ENCODE measurements at regions not wholly inside any gene's neighbourhood (a gene's known extent, or its start where the extent isn't known, plus 50 kb on each side); places are given as distances from the start of the nearest gene placed in this dataset.
"Not testable (repeated sequence)": the region's sequence is repeated elsewhere in the genome, so short reads cannot be mapped to it uniquely, and the experiment has no call there.

DNA sequence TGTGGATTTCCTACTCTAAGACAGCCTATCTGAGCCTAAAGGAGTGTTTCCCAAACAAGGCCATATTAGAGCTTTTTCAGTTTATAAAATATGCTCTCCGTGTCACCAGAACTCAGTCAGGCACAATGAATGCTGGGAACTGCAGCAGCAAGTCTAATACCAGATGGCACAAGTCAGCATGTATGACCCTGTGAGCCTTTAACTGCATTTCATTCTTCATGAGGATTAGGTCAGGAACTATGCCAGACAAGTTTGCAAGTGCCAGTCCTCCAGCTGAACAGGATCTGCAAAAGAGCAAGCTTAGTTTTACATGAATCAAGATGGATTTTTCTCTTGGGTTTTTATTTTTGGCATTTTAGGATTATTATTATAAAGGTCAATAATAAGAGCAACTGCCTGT, 66.7 kb upstream of the SAMD5 start:
- Histone ChIP-seq H4K20me1 (ENCODE audit: insufficient read depth, low read depth, low read length) (no peaks in the 10 kb centered on the region), H2AFZ (ENCODE audit: low read length) (no peak overlapping the region), H3K4me2 (ENCODE audit: low read depth, low read length, poor library complexity, severe bottlenecking) (no peak overlapping the region), H3K9ac (ENCODE audit: low read length) (no peak overlapping the region), H3K27me3 (ENCODE audit: low read length) (no peaks in the 10 kb centered on the region), H3K36me3 (ENCODE audit: insufficient read depth, low read length) (no peaks in the 10 kb centered on the region), H3K27ac (ENCODE audit: low read length) (no peak overlapping the region), H3K79me2 (ENCODE audit: low read length) (no peaks in the 10 kb centered on the region), H3K9me3 (ENCODE audit: low read length) (no peaks in the 10 kb centered on the region), H3K4me3 (ENCODE audit: low read length) (no peak overlapping the region), H3K9me2 (replicated peaks; ENCODE audit: insufficient read depth, low read length) (no peaks in the 10 kb centered on the region), H3K4me1 (ENCODE audit: low read length) (no peaks in the 10 kb centered on the region)
- no peak for DNase-seq

DNA sequence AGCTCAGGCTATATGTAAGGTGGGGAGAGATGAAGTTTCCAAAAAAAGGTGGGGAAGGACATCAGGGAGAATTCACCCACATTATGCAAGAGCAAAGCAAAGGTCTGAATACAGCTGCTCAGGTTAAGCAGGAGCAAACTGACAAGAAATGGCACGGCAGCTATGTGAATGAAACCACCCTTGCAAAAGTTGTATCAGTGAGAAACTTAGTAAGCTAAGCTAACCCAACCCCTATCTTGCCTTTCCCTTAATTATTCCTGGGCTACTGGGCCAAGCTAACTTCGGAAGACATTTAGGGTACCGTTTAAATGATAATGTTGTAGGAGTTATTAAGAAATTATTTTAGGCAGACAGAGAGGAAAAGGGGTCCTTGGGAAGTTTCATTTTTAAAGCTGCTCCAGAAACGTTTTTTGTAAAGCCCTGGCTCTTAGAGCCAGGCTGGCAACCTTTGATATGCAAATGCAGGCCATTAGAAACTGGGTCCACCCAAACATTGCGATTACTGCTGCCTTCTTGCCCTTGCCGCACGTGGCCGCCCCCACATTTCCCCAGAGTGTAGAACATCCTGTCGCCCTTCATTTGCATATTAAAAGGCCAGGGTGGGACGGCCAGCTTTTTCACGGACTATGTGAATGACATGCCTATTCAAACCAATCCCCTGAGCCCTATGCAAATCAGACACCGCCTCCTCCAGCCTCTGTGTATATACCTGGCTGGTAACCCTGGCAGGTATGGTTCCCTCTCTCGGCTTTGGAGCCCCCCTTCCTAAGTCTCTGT, 60.5 kb upstream of the SAMD5 start:
- Histone ChIP-seq H3K27ac (ENCODE audit: low read length) (no peak overlapping the region), H3K9me2 (replicated peaks; ENCODE audit: insufficient read depth, low read length) (no peaks in the 10 kb centered on the region), H3K4me3 (ENCODE audit: low read length) (0 out of 2 replicates have a peak overlapping the region, but pooled peaks have one; percentile 0), H4K20me1 (ENCODE audit: insufficient read depth, low read depth, low read length) (no peaks in the 10 kb centered on the region), H3K36me3 (ENCODE audit: insufficient read depth, low read length) (no peaks in the 10 kb centered on the region), H3K79me2 (ENCODE audit: low read length) (no peaks in the 10 kb centered on the region), H3K9ac (ENCODE audit: low read length) (no peak overlapping the region), H3K9me3 (ENCODE audit: low read length) (no peaks in the 10 kb centered on the region), H3K4me1 (ENCODE audit: low read length) (peaks cover 12% of the 10 kb centered on the region), H3K27me3 (ENCODE audit: low read length) (no peaks in the 10 kb centered on the region), H3K4me2 (ENCODE audit: low read depth, low read length, poor library complexity, severe bottlenecking) (peak overlapping the region; percentile 47), H2AFZ (ENCODE audit: low read length) (no peak overlapping the region)
- DNase-seq: peak; percentile 79

DNA sequence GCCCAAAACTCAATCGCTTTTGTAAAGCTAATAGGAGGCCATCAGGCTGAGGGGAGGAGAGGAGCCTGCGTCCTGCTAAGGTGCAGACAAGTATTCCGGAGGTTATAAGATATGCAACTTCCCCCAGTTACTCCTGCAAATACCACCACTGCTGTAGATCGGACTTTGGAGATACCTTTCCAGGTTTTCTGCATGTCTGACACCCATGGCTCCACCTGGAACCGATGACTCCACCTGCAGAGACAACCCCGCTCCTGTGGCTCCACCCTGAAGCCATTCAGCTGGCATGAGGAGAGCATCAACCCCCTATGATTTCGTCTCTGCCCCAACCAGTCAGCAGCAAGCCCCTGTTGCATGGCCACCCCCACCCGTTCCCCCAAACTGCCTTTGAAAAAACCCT, 59.7 kb upstream of the SAMD5 start:
- no peak for DNase-seq
- Histone ChIP-seq H3K9ac (ENCODE audit: low read length) (no peak overlapping the region), H3K9me3 (ENCODE audit: low read length) (no peaks in the 10 kb centered on the region), H2AFZ (ENCODE audit: low read length) (no peak overlapping the region), H3K27ac (ENCODE audit: low read length) (no peak overlapping the region), H4K20me1 (ENCODE audit: insufficient read depth, low read depth, low read length) (no peaks in the 10 kb centered on the region), H3K4me1 (ENCODE audit: low read length) (peaks cover 12% of the 10 kb centered on the region), H3K79me2 (ENCODE audit: low read length) (no peaks in the 10 kb centered on the region), H3K36me3 (ENCODE audit: insufficient read depth, low read length) (no peaks in the 10 kb centered on the region), H3K4me3 (ENCODE audit: low read length) (no peak overlapping the region), H3K9me2 (replicated peaks; ENCODE audit: insufficient read depth, low read length) (no peaks in the 10 kb centered on the region), H3K4me2 (ENCODE audit: low read depth, low read length, poor library complexity, severe bottlenecking) (no peak overlapping the region), H3K27me3 (ENCODE audit: low read length) (no peaks in the 10 kb centered on the region)

DNA sequence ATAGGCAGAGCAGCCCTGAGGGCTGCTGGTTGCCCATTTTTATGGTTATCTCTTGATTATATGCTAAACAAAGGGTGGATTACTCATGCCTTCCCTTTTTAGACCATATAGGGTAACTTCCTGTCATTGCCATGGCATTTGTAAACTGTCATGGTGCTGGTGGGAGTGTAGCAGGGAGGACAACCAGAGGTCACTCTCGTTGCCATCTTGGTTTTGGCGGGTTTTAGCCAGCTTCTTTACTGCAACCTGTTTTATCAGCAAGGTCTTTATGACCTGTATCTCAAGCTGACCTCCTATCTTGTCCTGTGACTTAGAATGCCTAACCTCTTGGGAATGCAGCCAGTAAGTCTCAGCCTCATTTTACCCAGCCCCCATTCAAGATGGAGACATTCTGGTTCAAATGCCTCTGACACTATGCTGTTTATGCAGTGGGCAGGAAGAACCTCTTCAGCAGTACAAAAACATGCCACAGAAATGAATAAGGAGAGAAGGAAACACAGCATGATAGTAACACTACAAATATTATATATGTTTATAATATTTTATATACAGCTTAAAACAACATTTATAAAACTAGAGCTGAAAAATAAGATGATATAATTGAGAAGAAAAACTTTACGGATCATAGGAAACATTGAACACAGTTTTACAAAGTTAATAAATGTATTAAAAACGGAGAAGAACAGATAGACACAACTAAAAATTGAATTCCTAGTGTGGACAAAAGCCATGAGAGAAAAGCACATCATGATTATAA, 58.9 kb upstream of the SAMD5 start:
- Histone ChIP-seq H3K27ac (ENCODE audit: low read length) (no peak overlapping the region), H3K4me1 (ENCODE audit: low read length) (peaks cover 12% of the 10 kb centered on the region), H3K9me2 (replicated peaks; ENCODE audit: insufficient read depth, low read length) (no peaks in the 10 kb centered on the region), H4K20me1 (ENCODE audit: insufficient read depth, low read depth, low read length) (no peaks in the 10 kb centered on the region), H3K27me3 (ENCODE audit: low read length) (no peaks in the 10 kb centered on the region), H3K9ac (ENCODE audit: low read length) (no peak overlapping the region), H3K79me2 (ENCODE audit: low read length) (no peaks in the 10 kb centered on the region), H2AFZ (ENCODE audit: low read length) (no peak overlapping the region), H3K36me3 (ENCODE audit: insufficient read depth, low read length) (no peaks in the 10 kb centered on the region), H3K4me3 (ENCODE audit: low read length) (no peak overlapping the region), H3K9me3 (ENCODE audit: low read length) (no peaks in the 10 kb centered on the region), H3K4me2 (ENCODE audit: low read depth, low read length, poor library complexity, severe bottlenecking) (no peak overlapping the region)
- DNase-seq: no peak

DNA sequence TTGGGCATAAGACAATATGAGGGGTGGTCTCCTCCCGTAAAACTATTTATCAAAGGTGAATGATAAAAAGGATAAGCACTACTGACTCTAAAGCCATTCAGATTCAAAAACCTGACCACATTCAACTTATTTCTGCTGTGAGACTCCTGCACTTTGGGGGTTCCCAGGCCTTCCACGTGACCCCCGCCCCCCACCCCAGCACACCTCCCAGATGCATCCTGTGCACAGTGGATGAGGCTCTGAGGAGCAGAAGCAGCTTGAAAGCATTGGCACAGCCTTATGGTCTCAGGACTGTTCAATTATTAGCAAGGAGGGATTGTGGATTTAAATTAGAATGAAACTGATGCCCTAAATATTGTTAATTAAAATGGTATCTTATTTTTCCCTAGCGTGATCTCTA, 55.1 kb upstream of the SAMD5 start:
- Histone ChIP-seq H3K36me3 (ENCODE audit: insufficient read depth, low read length) (no peaks in the 10 kb centered on the region), H3K4me2 (ENCODE audit: low read depth, low read length, poor library complexity, severe bottlenecking) (no peak overlapping the region), H3K9ac (ENCODE audit: low read length) (no peak overlapping the region), H2AFZ (ENCODE audit: low read length) (no peak overlapping the region), H3K27me3 (ENCODE audit: low read length) (no peaks in the 10 kb centered on the region), H4K20me1 (ENCODE audit: insufficient read depth, low read depth, low read length) (no peaks in the 10 kb centered on the region), H3K9me2 (replicated peaks; ENCODE audit: insufficient read depth, low read length) (no peaks in the 10 kb centered on the region), H3K27ac (ENCODE audit: low read length) (no peak overlapping the region), H3K4me3 (ENCODE audit: low read length) (no peak overlapping the region), H3K4me1 (ENCODE audit: low read length) (peaks cover 2% of the 10 kb centered on the region), H3K79me2 (ENCODE audit: low read length) (no peaks in the 10 kb centered on the region), H3K9me3 (ENCODE audit: low read length) (no peaks in the 10 kb centered on the region)
- no peak for DNase-seq

DNA sequence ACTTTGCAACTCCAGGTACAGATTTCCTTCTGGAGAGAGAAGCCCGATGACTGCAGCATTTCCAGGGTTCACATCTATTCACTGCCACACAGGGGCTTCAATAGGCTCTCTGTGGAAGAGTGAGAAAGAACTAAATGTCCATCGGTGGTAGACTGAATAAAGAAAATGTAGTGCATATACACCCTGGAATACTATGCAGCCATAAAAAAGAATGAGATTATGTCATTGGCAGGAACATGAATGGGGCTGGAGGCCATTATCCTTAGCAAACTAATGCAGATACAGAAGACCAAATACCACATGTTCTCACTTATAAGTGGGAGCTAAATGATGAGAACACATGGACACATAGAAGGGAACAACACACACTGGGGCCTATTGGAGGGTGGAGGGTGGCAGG, 53.6 kb upstream of the SAMD5 start:
- not testable (repeated sequence) for H3K9ac ChIP-seq (ENCODE audit: low read length); H3K4me1 ChIP-seq (ENCODE audit: low read length); H3K27ac ChIP-seq (ENCODE audit: low read length); H3K36me3 ChIP-seq (ENCODE audit: insufficient read depth, low read length); DNase-seq; H3K27me3 ChIP-seq (ENCODE audit: low read length); H4K20me1 ChIP-seq (ENCODE audit: insufficient read depth, low read depth, low read length); H2AFZ ChIP-seq (ENCODE audit: low read length); H3K4me3 ChIP-seq (ENCODE audit: low read length); H3K9me2 ChIP-seq (replicated peaks; ENCODE audit: insufficient read depth, low read length); H3K9me3 ChIP-seq (ENCODE audit: low read length); H3K79me2 ChIP-seq (ENCODE audit: low read length); H3K4me2 ChIP-seq (ENCODE audit: low read depth, low read length, poor library complexity, severe bottlenecking)

All from Karpas-422 (cell line).